ENCODE measurements at regions not wholly inside any gene's neighbourhood (a gene's known extent, or its start where the extent isn't known, plus 50 kb on each side); places are given as distances from the start of the nearest gene placed in this dataset.

DNA sequence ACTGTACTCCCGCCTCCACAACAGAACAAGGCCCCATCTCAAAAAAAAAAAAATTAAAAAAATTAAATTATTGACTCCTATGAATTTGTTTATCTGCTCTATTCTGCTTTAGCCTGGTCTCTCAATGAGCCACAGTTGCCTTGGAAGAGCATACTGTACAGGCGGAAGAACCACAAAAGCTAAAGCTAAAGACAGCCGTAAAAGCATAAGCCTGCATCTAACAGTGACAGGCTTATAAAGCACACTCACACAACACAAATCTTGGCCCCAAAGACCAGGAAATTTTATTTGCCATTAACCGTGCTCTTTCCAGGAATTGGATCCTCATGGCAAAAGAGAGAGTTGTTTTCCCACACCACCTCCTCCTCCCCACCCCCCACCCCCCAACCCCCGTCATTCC lies 53.5 kb upstream of the KLF3 start:
- Mint-ChIP-seq H3K27me3 (peaks cover 2% of the 10 kb centered on the region), H3K9me3 (no peaks in the 10 kb centered on the region), H3K4me1 (peaks cover 3% of the 10 kb centered on the region), H3K36me3 (no peaks in the 10 kb centered on the region), H3K27ac (no peak overlapping the region), H3K4me3 (no peak overlapping the region)
- DNase-seq (ENCODE audit: low spot score in 2 of 2) (no peak), ATAC-seq (ENCODE audit: low read depth) (no peak)

DNA sequence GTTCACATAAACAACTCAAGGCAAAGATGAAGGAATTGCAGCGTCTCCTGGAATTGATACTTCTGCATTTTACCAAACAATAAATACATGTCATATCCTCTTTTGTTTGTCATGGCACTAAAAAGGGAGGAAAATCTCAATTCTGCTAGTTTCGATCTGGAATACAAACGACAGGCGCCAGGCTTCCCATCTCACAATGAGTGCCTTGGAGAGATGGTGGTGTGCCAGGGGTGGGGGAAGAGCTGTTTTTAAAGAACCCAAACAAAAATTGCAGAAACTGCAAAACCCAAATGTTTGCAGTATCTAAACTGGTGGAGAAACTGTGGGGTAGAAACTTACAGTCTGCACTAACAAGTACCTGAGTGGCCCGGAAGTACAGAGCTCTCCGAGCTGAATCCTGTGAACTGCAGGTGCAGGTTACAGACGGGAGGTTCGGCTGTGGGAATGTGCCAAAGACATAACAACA lies 53.0 kb upstream of the KLF3 start:
- ATAC-seq (ENCODE audit: low read depth) (no peak), DNase-seq (ENCODE audit: low spot score in 2 of 2) (no peak)
- no peaks in the 10 kb centered on the region for H3K36me3 Mint-ChIP-seq
- H3K4me1 Mint-ChIP-seq: peaks cover 3% of the 10 kb centered on the region
- H3K4me3 Mint-ChIP-seq: no peak overlapping the region
- peaks cover 4% of the 10 kb centered on the region for H3K27me3 Mint-ChIP-seq
- H3K9me3 Mint-ChIP-seq: no peaks in the 10 kb centered on the region
- no peak overlapping the region for H3K27ac Mint-ChIP-seq

DNA sequence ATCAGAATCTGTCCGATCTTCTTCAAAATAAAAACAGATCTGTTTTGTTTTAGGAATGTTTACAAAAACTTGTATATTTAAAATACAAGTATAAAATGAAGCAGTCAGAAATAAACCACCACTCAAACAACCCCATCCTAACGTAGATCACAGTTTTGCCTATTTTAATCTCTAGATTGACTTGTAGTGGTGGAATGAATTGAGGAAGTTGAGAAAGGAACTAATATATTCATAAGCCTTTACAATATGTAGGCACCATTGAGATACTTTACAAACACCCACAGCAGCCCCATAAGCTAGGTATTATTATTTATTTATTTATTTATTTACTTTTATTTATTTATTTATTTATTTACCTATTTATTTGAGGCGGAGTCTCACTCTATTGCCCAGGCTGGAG lies 52.3 kb upstream of the KLF3 start:
- DNase-seq (ENCODE audit: low spot score in 2 of 2) (no peak), ATAC-seq (ENCODE audit: low read depth) (no peak)
- Mint-ChIP-seq H3K4me3 (no peak overlapping the region), H3K27me3 (peaks cover 4% of the 10 kb centered on the region), H3K36me3 (no peaks in the 10 kb centered on the region), H3K9me3 (no peaks in the 10 kb centered on the region), H3K27ac (no peak overlapping the region), H3K4me1 (peaks cover 3% of the 10 kb centered on the region)

DNA sequence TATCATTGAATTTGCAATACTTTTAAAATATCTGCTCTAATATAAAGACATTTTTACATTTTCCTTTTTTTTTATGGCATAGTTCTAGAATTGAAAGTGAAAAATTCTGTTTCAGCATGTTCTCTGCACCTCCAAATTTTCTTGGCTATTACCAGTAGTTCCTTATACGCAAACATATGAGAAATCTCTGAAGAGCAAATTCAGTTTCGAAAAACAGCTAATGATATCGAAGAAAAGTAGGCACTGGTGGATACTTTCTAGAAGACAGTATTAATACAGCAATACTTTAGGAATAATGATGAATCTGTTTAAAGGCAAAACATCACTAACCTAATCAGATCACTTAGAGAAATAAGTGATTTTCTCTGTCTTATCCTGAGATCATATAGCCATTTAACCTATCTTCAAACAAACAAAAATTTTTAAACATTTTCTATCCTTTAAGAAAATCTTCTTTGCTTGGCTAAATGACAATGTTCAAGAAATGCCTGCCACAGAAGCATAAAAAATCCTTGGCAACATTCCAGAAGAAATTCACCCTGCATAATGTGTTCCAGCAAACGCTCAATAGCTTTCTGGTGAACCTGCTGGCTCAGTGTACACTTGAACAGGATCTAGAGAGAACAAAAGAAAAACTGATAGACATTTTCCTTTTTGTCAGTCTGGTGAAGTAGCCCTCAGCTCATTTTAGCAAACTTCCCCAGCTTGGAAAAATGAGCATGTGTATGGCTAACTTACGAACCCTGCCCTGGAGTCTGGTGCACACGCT lies 51.2 kb upstream of the KLF3 start:
- ATAC-seq (ENCODE audit: low read depth): no peak
- Mint-ChIP-seq H3K9me3 (no peaks in the 10 kb centered on the region), H3K27ac (no peak overlapping the region), H3K4me3 (no peak overlapping the region), H3K36me3 (no peaks in the 10 kb centered on the region), H3K27me3 (peaks cover 5% of the 10 kb centered on the region), H3K4me1 (peaks cover 3% of the 10 kb centered on the region)
- DNase-seq (ENCODE audit: low spot score in 2 of 2): no peak
